SU-DHL-6 (cell line): ENCODE measurements at regions not wholly inside any gene's neighbourhood (a gene's known extent, or its start where the extent isn't known, plus 50 kb on each side); places are given as distances from the start of the nearest gene placed in this dataset.

Source experiments
- H2AFZ ChIP-seq: fragments of 200-600 bp; sonication (generic); 2 replicates; pipeline ENCODE4 v1.6.1; 2014; ENCODE audit warnings: low read depth, mild to moderate bottlenecking, moderate library complexity, mixed read lengths, antibody characterized with exemption, low read length; ENCODE audit not compliant: severe bottlenecking
- H3F3A ChIP-seq: fragments of 200-600 bp; shearing (Covaris generic); 2 replicates; pipeline ENCODE4 v1.6.0; 2016; ENCODE audit warnings: antibody characterized with exemption, mild to moderate bottlenecking; ENCODE audit not compliant: insufficient read depth
- H3K27ac ChIP-seq: fragments of 200-600 bp; sonication (generic); 2 replicates; pipeline ENCODE4 v1.5.1; 2016; ENCODE audit warnings: low read depth, mild to moderate bottlenecking, low read length, moderate library complexity, mixed read lengths
- H3K27me3 ChIP-seq: fragments of 200-600 bp; sonication (generic), shearing (Covaris generic); 2 replicates; pipeline ENCODE4 v1.6.0; 2014; ENCODE audit warnings: mild to moderate bottlenecking, low read length
- H3K36me3 ChIP-seq: fragments of 200-600 bp; sonication (generic); 2 replicates; pipeline ENCODE4 v1.6.1; 2014; ENCODE audit warnings: mild to moderate bottlenecking, low read length, mixed read lengths
- H3K4me2 ChIP-seq: fragments of 300-600, 200-600 bp; shearing (Covaris generic), sonication (generic); 2 replicates; pipeline ENCODE4 v1.6.0; 2014; ENCODE audit warnings: low read length, low read depth, mild to moderate bottlenecking; ENCODE audit not compliant: poor library complexity, severe bottlenecking
- H3K4me3 ChIP-seq: fragments of 200-600 bp; sonication (generic); 2 replicates; pipeline ENCODE4 v1.5.1; 2014; ENCODE audit warnings: antibody characterized with exemption, low read length, mild to moderate bottlenecking, mixed read lengths; ENCODE audit not compliant: insufficient read depth, poor library complexity, severe bottlenecking
- H3K79me2 ChIP-seq: fragments of 200-600 bp; sonication (generic); 2 replicates; pipeline ENCODE4 v1.6.1; 2014; ENCODE audit warnings: mild to moderate bottlenecking, low read length, moderate library complexity; ENCODE audit not compliant: insufficient read depth
- H3K9ac ChIP-seq: fragments of 200-600 bp; sonication (generic); 2 replicates; pipeline ENCODE4 v1.7.0; 2014; ENCODE audit warnings: mild to moderate bottlenecking, low read length
- H3K9me2 ChIP-seq: fragments of 200-600 bp; sonication (generic); replicated peaks from 2 replicates; pipeline ENCODE4 v1.6.1; 2014; ENCODE audit warnings: low read length; ENCODE audit not compliant: insufficient read depth
- H3K9me3 ChIP-seq: fragments of 200-600 bp; sonication (generic); 2 replicates; pipeline ENCODE4 v1.6.1; 2014; ENCODE audit warnings: low read length, mixed read lengths; ENCODE audit not compliant: insufficient read depth
- H4K20me1 ChIP-seq: fragments of 200-600 bp; sonication (generic); 2 replicates; pipeline ENCODE4 v1.6.1; 2014; ENCODE audit warnings: low read depth, mild to moderate bottlenecking, antibody characterized with exemption, low read length, moderate library complexity, mixed read lengths
- EZH2phosphoT487 ChIP-seq: fragments of 200-600 bp; sonication (generic), shearing (Covaris generic); conservative IDR thresholded peaks from 2 replicates; pipeline ENCODE4 v1.6.1; 2018; ENCODE audit warnings: mild to moderate bottlenecking, antibody characterized with exemption, low read length, moderate library complexity, mixed read lengths
- TF ChIP-seq, protein P1 (sequence below): fragments of 200-600 bp; sonication (generic); IDR thresholded peaks from one replicate; pipeline ENCODE4 v1.5.1; 2017; ENCODE audit warnings: antibody characterized with exemption, mild to moderate bottlenecking, low read length, moderate library complexity; ENCODE audit not compliant: insufficient read depth, poor library complexity, severe bottlenecking

DNA sequence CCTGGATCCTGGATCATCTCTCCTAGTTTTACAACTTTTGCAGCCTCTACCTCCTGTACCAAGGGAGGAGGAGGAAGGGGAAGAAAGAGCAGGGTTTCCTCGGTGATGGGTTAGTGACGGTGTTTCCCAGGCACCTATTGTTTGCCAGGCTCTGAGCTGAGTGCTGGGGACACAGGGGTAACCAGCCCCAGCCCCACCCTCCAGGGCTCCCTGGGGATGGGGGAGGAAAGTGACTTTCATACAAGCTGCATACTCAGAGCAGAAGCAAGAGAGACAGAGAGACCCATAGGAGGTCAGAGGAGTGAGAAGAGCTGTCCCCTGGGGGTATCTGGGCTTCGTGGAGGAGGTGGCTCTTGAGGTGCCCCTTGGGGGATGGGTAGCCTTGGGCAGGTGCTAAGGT is 89.4 kb upstream of the THY1 start:
- no peaks in the 10 kb centered on the region for H3F3A ChIP-seq
- H4K20me1 ChIP-seq = no peaks in the 10 kb centered on the region
- TF ChIP-seq, protein P1, sequence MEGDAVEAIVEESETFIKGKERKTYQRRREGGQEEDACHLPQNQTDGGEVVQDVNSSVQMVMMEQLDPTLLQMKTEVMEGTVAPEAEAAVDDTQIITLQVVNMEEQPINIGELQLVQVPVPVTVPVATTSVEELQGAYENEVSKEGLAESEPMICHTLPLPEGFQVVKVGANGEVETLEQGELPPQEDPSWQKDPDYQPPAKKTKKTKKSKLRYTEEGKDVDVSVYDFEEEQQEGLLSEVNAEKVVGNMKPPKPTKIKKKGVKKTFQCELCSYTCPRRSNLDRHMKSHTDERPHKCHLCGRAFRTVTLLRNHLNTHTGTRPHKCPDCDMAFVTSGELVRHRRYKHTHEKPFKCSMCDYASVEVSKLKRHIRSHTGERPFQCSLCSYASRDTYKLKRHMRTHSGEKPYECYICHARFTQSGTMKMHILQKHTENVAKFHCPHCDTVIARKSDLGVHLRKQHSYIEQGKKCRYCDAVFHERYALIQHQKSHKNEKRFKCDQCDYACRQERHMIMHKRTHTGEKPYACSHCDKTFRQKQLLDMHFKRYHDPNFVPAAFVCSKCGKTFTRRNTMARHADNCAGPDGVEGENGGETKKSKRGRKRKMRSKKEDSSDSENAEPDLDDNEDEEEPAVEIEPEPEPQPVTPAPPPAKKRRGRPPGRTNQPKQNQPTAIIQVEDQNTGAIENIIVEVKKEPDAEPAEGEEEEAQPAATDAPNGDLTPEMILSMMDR = no peak
- TF ChIP-seq EZH2phosphoT487 = no peak
- no peak overlapping the region for H3K4me3 ChIP-seq
- H3K9ac ChIP-seq = no peak overlapping the region
- H3K36me3 ChIP-seq = no peaks in the 10 kb centered on the region
- H3K79me2 ChIP-seq = no peaks in the 10 kb centered on the region
- H3K4me2 ChIP-seq = no peak overlapping the region
- no peaks in the 10 kb centered on the region for H3K9me2 ChIP-seq
- H3K9me3 ChIP-seq = no peaks in the 10 kb centered on the region
- no peak overlapping the region for H2AFZ ChIP-seq
- H3K27ac ChIP-seq = no peak overlapping the region
- H3K27me3 ChIP-seq = no peaks in the 10 kb centered on the region

DNA sequence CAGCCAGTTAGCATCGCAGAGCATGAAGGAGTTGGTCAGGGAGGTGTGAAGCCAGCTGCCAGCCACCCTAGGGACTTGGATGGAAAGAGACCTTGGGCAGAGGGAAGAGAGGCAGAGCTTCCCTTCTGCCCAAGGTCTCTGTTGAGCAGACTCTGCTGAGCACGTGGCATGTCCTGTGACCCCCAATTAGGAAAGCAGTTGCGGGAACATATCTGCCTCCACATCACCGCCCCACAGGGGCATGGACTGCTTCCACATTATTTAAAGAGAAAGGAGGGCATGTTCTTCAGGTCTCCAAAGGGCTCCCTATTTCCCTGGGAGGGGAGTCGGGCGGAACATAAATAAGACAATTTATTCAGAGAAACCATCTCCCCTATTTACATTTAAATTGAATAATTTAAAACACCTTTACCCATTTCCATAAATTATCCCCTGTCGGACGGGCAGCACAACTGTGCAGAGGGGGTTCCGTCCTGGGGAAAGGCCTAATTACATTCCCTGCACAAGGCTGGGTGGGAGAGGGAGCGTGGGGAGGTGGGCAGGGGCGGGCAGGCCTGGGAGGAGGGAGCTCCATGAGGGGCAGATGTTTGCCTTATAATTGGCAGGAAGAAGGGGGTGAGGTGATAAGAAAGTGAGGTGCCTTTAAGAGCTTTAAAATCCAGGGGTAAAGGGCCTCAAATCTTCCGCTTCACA is 88.8 kb upstream of the THY1 start:
- TF ChIP-seq, protein P1 = no peak
- no peak for TF ChIP-seq EZH2phosphoT487
- H3F3A ChIP-seq = no peaks in the 10 kb centered on the region
- H2AFZ ChIP-seq = no peak overlapping the region
- no peaks in the 10 kb centered on the region for H3K79me2 ChIP-seq
- no peak overlapping the region for H3K4me2 ChIP-seq
- H3K9me3 ChIP-seq = no peaks in the 10 kb centered on the region
- no peaks in the 10 kb centered on the region for H3K27me3 ChIP-seq
- no peaks in the 10 kb centered on the region for H3K9me2 ChIP-seq
- no peaks in the 10 kb centered on the region for H3K36me3 ChIP-seq
- H3K4me3 ChIP-seq = no peak overlapping the region
- no peak overlapping the region for H3K27ac ChIP-seq
- H4K20me1 ChIP-seq = no peaks in the 10 kb centered on the region
- H3K9ac ChIP-seq = no peak overlapping the region

DNA sequence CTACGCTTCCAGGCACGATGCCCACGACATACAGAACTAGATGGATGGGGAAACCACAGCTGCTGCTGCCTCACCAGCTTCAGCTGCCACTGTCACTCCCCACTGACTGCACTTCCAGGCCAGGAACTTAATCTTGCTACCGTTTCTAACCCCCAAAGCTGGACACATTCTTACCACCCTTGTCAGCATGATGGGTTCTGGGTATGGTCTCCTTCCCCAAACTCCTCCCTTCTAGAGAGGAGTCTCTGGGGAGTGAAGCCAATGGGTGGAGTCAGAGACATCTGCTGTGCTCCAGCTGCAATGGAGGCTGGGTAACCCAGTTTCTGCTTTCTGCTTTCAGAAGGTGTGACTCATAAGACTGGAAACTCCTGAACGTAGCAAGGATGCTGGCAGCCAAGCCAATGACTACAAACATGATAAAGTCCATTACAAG is 87.0 kb upstream of the THY1 start:
- no peaks in the 10 kb centered on the region for H3K79me2 ChIP-seq
- H3K27ac ChIP-seq = no peak overlapping the region
- H2AFZ ChIP-seq = no peak overlapping the region
- no peaks in the 10 kb centered on the region for H3K9me3 ChIP-seq
- H3K4me2 ChIP-seq = no peak overlapping the region
- H3K9ac ChIP-seq = no peak overlapping the region
- H3K4me3 ChIP-seq = no peak overlapping the region
- H3K27me3 ChIP-seq = no peaks in the 10 kb centered on the region
- no peaks in the 10 kb centered on the region for H4K20me1 ChIP-seq
- no peak for TF ChIP-seq EZH2phosphoT487
- H3K36me3 ChIP-seq = no peaks in the 10 kb centered on the region
- no peaks in the 10 kb centered on the region for H3F3A ChIP-seq
- H3K9me2 ChIP-seq = no peaks in the 10 kb centered on the region

DNA sequence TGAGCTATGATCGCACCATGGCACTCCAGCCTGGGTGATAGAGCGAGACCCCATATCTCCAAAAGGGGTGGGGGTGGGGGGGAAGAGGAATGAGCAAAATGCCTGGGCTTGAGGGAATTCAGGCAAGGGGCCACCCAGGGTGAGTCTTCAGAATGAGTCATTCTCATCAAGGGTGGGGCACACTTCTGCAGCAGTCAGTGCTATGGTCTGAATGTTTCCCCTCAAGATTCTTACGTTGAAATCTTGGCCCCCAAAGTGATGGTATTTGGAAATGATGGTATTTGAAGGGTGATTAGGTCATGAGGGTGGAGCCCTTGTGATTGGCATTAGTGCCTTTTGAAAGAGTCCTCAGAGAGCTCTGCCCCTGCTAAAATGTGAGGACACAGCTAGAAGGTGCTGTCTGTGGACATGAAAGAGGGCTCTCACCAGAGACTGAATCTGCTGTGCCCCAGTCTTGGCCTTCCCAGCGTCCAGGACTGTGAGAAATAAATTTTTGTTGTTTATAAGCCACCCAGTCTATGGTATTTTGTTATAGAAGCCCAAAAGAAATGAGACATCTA is 86.4 kb upstream of the THY1 start:
- Histone ChIP-seq H3K27ac (no peak overlapping the region), H3F3A (no peaks in the 10 kb centered on the region), H3K79me2 (no peaks in the 10 kb centered on the region), H3K4me2 (no peak overlapping the region), H3K36me3 (no peaks in the 10 kb centered on the region), H3K27me3 (no peaks in the 10 kb centered on the region), H4K20me1 (no peaks in the 10 kb centered on the region), H3K4me3 (no peak overlapping the region), H3K9me2 (no peaks in the 10 kb centered on the region), H3K9me3 (no peaks in the 10 kb centered on the region), H2AFZ (no peak overlapping the region), H3K9ac (no peak overlapping the region)
- TF ChIP-seq EZH2phosphoT487 = no peak
- TF ChIP-seq, protein P1 = no peak
